ENCODE measurements at regions not wholly inside any gene's neighbourhood (a gene's known extent, or its start where the extent isn't known, plus 50 kb on each side); places are given as distances from the start of the nearest gene placed in this dataset.

DNA sequence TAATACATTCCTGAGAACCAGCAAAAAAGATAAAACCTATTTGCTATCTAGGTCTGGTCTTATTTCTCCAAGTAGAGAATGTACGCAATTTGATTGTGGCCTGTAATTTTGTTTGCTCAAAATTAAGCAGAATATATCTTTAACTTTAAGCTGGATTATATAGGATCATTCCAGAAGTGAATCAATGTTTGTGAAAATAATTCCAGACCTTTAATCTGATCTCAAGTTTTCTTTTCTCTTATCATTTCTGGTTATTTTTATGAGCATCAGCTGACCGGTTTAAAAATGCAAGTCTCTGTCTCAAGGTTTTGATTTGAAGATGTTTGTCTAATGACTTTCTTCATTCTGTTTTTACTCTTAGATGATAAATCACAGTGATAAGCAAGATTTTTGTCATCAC, 997.9 kb upstream of the FLRT2 start:
- TF ChIP-seq CTCF (IDR thresholded peaks at IDR 0.05) (no peak), POLR2A (IDR thresholded peaks at IDR 0.05) (no peak), EP300 (IDR thresholded peaks at IDR 0.05) (no peak)
